K562 (cell line): ENCODE measurements at regions not wholly inside any gene's neighbourhood (a gene's known extent, or its start where the extent isn't known, plus 50 kb on each side); places are given as distances from the start of the nearest gene placed in this dataset.

Source experiments
- NR2F6 ChIP-seq: fragments of 450-650 bp; formaldehyde crosslinking; IDR thresholded peaks from 2 replicates; pipeline ENCODE4 v1.4.0; 2020; ENCODE audit warnings: mild to moderate bottlenecking
- TF ChIP-seq, protein P1 (sequence below): fragments of 450-650 bp; formaldehyde crosslinking; IDR thresholded peaks from 2 replicates; pipeline ENCODE4 v1.4.0; 2022; ENCODE audit warnings: missing genetic modification characterization
- TF ChIP-seq, protein P2 (sequence below): fragments of 450-650 bp; IDR thresholded peaks from 2 replicates; pipeline ENCODE4 v1.6.1; 2018; ENCODE audit warnings: mild to moderate bottlenecking, low read depth; ENCODE audit not compliant: partially characterized antibody
- TF ChIP-seq, protein P3 (sequence below): fragments of 450-650 bp; IDR thresholded peaks from 2 replicates; pipeline ENCODE4 v1.6.1; 2016; ENCODE audit warnings: antibody characterized with exemption

DNA sequence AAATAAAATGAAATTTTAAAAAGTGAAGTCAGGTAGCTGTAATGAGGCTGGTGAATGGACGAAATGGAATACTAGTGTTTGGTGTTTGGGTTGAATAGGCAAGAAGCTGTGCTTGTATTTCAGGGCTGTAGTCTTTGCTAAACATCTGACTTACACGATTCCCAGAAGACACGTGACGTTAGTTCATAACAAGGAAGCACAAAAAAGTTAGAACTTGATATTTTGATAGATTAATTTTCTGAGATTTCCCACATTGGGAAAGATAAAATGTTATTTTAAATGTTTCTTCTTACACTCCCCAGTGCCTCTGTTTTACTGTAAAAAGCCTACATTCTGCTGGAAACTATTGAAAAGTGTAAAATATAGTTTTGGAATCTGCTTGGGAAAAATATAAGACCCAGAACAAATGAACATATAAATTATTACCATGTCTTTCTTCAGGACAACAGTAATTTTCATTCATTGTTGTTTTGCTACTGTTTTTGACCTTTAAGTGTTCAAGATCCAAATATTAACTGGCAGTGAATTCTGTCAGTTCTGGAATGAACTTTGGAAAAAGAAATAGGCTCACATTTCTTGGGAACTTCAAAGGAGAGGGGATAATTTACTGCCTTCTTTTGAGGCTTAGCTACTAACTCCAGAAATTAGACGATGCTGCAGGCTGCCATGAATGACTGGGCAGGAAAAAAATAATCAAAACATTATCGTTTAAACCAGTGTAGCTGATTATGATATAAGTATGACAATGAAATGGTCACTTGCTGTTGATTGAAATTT lies 241.3 kb downstream of the SLITRK6 start:
- TF ChIP-seq, protein P1, sequence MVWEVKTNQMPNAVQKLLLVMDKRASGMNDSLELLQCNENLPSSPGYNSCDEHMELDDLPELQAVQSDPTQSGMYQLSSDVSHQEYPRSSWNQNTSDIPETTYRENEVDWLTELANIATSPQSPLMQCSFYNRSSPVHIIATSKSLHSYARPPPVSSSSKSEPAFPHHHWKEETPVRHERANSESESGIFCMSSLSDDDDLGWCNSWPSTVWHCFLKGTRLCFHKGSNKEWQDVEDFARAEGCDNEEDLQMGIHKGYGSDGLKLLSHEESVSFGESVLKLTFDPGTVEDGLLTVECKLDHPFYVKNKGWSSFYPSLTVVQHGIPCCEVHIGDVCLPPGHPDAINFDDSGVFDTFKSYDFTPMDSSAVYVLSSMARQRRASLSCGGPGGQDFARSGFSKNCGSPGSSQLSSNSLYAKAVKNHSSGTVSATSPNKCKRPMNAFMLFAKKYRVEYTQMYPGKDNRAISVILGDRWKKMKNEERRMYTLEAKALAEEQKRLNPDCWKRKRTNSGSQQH, result no peak
- TF ChIP-seq, protein P2, sequence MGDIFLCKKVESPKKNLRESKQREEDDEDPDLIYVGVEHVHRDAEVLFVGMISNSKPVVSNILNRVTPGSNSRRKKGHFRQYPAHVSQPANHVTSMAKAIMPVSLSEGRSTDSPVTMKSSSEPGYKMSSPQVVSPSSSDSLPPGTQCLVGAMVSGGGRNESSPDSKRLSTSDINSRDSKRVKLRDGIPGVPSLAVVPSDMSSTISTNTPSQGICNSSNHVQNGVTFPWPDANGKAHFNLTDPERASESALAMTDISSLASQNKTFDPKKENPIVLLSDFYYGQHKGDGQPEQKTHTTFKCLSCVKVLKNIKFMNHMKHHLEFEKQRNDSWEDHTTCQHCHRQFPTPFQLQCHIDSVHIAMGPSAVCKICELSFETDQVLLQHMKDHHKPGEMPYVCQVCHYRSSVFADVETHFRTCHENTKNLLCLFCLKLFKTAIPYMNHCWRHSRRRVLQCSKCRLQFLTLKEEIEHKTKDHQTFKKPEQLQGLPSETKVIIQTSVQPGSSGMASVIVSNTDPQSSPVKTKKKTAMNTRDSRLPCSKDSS, result no peak
- no peak for TF ChIP-seq NR2F6 (CRISPR knock-in tag)
- TF ChIP-seq, protein P3, sequence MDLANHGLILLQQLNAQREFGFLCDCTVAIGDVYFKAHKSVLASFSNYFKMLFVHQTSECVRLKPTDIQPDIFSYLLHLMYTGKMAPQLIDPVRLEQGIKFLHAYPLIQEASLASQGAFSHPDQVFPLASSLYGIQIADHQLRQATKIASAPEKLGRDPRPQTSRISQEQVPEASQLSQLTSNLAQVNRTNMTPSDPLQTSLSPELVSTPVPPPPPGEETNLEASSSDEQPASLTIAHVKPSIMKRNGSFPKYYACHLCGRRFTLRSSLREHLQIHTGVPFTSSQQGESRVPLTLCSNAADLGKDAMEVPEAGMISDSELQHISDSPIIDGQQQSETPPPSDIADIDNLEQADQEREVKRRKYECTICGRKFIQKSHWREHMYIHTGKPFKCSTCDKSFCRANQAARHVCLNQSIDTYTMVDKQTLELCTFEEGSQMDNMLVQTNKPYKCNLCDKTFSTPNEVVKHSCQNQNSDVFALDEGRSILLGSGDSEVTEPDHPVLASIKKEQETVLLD, result no peak
